ENCODE measurements at regions not wholly inside any gene's neighbourhood (a gene's known extent, or its start where the extent isn't known, plus 50 kb on each side); places are given as distances from the start of the nearest gene placed in this dataset.
"Not testable (repeated sequence)": the region's sequence is repeated elsewhere in the genome, so short reads cannot be mapped to it uniquely, and the experiment has no call there.

DNA sequence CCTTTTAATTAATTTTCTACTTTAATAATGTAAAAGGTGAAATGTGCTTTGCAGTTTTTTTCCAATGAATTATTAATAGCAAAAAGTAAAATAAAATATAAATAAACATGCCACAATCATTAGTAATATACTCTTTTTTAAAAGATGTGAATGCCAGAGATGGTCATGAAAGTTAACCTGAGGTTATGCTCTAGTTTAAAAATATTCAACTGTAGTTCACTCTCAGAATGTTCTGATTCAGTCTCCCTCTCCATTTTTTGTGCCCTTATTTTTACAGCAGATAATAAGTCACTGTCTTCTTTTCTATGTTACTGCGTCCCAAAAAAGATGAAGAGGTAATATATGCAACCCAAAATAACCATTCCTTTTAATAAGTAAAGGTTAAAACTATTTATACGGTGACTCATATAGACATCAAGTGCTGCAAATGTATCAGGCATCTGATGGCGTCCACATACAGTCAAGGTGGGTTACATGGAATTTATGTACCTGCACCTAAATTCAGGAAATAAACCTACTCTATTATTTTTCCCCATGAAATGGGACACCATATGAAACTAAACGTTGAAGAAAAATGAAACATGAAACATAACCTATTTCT lies 153.6 kb upstream of the ZNF804A start:
- DNase-seq (ENCODE audit: low read depth): no peak

DNA sequence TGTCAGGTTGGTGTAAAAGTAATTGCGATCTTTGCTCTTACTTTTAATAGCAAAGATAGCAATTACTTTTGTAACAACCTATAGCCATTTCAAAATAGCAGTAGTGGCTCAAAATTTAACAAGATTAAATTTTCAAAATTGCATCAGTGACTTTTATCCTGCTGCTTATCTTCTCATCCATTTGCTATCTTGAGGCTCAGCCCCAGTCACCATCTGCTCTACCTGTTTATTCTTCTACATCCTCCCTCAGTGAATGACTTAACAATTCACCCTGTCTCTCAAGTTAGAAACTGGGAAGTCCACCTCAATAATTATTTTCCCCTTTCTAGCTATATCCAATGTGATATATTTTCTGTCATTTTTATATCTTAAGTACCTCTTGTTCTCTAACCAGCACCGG lies 148.6 kb upstream of the ZNF804A start:
- DNase-seq (ENCODE audit: low read depth): no peak

DNA sequence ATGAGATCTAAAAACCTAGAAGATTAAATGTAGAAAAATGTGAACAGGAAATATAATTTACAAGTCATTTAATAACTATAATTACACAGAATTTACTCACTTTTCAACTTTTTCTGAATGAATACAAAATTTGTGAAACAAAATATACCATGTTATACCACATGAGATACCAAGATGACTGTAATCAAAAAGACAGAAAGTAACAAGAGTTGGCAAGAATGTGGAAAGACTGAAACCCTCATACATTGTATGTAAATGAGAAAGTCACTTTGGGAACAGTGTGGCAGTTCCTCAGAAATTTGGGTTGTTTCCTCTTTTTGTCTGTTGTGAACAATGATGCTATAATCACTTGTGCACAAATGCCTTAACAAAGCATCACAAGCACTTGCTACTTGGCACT lies 145.4 kb upstream of the ZNF804A start:
- no peak for DNase-seq (ENCODE audit: low read depth)

DNA sequence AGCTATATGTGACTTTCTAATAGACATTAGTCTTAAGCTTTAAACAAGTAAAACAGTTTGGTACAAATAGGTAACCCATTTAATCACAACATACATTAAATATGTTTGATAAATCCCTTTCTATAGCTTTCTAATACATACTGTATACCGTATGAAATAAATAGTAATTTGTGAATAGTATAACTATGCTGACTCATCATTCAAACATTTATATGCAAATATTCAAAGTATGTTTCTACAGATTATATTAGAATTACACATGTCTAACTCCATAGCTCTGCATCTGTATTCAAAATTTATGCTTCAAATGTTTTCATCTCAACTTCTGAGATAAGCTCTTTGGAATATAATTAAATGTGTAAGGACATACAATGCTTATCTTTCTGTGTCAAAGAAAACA lies 142.7 kb upstream of the ZNF804A start:
- no peak for DNase-seq (ENCODE audit: low read depth)

DNA sequence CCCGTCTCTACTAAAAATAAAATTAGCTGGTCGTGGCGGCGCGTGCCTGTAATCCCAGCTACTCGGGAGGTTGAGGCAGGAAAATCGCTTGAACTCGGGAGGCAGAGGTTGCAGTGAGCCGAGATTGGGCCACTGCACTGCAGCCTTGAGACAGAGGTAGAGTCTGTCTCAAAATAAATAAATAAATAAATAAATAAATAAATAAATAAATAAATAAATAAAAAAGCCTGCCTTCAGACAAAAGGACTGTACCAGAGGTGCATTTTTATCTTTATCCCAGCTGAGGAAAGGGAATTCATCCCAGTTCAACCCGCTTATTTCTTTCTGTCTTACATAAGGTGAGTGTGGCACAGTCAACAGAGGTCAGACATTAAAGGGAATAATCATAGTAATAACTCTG lies 141.6 kb upstream of the ZNF804A start:
- not testable (repeated sequence) for DNase-seq (ENCODE audit: low read depth)

DNA sequence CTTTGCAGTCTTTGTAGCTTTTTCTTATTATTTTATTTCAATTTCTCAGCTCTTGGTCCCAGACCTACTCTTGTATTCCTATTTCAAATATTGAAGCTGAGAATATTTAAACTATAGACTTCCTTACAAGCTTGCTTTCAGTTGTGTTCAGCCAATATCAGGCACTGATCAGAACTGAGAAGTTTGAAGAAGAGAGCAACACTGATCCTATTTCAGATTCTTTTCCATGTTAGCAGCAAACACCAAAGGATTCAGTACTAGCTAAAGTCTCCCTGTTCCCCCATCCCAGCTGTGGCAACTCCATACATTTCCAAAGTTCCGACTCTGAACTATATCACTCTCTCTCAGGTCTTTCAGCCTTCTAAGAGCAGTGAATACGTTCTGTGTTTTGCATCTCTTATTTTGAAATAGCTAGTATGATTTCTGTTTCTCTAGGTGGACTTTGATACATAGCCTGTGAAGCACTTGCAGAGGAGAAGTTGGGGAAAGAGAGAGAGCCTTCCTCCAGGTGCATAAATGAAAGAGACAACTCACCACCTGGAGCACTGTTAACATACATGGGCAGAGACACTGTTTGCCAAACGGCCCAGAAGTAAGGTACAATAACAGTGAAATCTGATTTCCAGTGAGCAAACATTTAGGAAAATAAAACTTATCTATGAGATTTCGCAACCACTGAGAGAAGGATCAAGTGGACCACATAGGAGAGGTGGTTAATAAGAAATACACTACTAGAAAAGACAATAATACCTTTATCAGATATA lies 135.0 kb upstream of the ZNF804A start:
- no peak for DNase-seq (ENCODE audit: low read depth)

DNA sequence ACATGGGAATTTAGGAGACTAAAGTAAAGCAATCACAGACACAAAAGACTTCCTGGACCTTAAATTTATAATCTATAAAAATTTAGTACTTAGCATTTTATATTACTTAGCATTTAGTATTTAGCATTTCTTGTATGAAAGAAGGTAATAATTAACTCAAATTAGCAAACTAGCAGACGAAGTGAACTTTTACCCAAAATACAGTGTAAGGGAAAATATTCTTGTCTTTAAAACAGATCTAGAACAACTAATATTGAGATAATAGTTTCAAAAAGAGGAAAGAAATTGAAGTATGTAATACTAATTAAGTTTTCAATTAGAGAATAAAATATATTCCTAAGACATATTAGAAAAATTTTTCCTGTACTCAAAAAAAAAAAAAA lies 134.5 kb upstream of the ZNF804A start:
- DNase-seq (ENCODE audit: low read depth): no peak

DNA sequence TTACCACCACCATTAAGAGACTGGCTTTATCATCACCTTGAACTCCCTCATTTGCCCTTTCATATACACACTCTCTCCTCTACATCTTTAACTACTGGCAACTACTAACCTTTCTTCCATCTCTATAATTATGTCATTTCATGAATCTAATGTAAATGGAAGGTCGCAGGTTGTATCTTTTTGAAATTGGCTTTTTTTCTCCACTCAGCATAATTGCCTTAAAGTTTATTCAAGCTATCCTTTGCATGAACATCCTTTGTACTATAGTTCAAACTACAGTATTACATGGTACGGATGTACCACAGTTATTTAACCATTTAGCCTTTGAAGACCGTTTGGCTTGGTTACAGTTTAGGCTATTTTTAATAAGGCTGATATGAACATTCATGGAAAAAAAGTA lies 129.5 kb upstream of the ZNF804A start:
- no peak for DNase-seq (ENCODE audit: low read depth)

DNA sequence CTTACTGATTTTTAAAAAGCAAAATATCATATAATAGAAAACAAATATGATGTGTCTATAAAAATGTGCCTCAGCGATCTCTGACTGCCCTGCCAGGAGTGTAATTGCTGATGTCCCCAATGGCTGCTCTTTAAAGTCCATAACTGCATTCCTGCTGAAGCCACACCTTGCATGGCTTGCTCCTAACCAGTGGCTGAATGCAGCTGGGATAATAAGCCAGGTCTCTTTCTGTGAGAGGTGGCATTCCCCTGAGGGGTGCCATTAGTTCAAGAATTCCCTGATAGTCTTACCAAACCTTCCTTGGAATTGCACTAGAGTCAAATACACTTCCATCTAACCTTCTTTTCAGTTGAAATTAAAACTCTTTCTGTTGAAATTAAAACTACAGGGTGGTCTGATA lies 125.8 kb upstream of the ZNF804A start:
- DNase-seq (ENCODE audit: low read depth): no peak

DNA sequence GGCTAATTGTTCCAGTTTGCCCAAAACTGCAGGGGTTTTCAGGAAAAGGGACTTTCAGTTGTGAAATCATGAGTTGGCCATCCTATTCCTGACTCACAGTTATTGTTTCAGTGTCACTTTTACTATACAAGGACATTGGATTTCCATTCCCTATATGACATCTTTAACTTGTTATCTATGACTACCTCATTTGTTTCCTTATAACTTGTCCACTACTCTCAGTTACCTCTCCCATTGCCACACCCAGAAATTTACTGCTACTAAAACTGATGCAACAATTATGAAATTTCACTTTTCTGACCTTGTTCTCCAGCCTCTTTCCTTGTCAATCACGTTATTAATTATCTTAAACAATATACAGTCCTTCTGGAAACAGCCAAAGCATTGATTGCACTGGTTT lies 116.5 kb upstream of the ZNF804A start:
- no peak for DNase-seq (ENCODE audit: low read depth)

DNA sequence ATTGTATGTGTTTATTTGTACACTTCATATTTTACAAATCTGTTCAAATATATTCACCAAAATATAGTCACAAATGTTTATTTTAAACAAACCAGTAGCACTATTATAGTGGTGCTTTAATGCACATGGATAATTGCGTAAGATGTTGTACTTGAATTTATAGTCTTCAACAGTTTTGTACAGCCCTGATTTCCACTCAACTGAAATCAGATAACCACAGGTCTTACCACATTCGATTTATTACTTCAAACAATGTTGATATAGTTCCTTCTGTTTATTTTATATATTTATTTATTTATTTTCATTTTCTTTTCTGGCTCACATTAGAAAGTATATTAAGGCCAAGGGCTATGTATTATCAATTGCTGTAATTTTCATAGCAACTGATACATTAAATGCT lies 99.4 kb upstream of the ZNF804A start:
- DNase-seq (ENCODE audit: low read depth): no peak

DNA sequence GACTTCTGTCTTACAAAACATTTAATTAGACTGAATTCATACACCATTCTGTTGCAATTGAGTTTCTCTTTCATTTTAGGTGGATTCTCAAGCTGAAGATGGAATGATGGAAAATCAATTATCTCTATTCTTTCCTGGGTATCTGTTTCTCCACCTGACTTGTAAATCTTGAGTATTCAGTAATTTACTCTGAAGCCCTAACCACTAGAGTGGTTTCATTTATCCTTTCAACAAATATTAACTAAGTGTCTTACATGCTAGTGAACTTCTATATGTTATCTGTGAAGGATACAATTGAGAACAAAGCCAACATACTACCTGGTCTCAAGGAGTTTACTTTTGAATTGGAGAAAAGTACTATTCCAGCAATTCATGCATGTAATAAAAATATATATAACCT lies 94.1 kb upstream of the ZNF804A start:
- DNase-seq (ENCODE audit: low read depth): no peak

DNA sequence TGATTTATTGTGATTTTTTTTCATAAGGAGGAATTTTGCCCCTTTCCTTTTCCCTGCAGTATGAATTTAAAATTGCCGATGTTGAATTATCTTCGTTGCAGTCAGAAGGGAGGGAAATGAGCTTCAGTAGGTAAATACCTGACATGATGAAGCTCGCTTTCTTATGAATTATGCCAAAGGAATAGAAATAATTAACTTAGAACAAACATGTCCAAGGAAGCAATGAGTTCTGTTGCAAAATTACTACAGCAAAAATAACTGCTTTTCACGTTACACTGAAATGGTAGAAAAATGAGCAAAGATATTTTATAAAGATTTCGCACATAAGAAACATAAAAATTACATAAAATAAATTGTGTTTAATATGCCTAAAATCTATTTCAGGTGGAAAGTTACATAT lies 91.1 kb upstream of the ZNF804A start:
- DNase-seq (ENCODE audit: low read depth): no peak

DNA sequence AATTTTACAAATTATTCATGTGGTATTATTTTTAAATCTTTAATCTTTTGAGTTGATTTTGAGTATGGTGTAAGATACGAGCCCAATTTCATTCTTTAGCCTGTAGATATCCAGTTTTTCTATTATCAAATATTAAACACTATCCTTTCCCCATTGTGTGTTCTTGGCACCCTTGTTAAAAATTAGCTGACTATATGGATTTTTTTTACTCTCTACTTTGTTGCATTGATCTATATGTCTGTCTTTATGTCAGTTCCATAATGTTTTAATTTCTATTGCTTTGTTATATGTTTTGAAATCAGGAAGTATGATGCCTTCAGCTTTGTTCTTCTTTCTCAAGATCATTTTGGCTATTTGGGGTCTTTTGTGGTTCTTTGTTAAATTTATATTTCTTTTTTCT lies 80.9 kb upstream of the ZNF804A start:
- no peak for DNase-seq (ENCODE audit: low read depth)

DNA sequence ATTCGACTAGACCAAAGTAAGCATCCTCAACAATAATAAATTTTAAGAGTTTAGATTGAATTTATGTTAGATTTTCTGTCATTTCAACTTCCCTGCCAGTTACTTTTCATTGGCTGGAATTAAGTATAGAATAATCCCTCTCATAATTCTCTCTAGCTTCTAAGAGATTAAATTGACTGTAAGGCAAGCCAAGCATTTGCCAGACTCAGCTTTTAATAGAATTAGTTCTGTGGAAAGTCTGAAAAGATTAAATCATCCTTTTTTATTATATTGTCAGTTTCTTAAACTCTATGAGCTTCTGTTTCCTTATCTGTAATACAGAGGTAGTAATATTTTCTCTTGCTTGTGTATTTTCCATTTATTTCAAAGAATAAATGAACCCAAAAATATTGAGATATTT lies 77.9 kb upstream of the ZNF804A start:
- DNase-seq (ENCODE audit: low read depth): no peak

DNA sequence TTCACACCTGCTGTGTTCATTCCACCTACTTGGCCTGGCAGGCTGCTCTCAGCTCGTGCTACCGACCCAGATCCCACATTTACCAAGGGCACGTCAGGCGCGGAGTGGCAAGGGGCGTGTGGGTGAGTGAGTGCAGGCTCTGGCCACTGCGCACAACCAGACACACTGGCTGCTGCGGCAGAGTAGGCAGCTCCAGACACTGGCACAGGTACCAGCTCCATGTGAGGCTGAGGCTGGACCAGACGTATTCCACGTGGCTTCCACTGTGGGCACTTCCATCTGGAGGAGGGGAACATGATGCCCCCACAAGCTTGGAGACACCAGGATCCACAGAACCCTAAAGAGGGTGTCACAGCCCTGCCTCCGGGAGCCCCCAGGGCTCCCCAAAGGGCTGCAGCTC lies 74.6 kb upstream of the ZNF804A start:
- DNase-seq (ENCODE audit: low read depth): no peak

DNA sequence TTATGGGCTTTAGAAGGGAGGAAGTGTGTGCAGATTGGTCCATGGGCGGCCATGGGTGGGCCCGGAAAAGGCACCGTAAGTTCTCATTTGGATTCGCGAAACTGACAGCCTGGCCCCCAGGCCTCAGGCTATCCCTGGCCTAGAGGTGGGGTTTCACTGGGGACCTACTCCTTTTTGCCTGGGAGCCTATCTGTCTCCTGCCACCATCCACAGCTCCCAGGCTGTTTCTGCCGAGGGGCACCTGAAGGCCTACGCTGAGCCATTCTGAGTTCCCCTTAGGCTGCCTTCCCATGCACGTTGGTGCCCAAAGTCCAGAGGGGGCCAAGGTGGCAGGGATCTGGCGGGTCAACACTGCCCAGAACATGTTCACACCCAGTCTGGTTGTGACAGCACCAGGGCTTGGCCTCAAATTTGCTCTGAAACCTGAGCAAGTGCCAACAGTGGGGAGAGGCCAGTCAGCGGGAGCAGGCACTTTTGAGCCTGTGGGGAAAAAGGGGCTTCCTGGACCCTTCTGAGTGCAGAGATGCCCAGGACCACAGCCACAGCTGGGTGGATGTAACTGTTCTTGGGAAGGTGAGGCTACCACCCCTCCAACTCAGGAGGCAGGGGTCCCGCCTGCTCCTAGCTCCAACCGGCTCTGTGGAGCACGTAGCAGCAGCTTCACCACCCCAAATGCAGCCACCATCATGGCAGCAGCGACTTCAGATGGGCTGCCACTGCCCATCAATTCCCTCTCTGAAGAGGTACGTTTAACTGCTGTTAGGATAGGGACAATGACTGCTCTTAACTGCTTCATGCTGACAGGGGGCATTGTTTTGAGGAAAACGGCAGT lies 73.6 kb upstream of the ZNF804A start:
- no peak for DNase-seq (ENCODE audit: low read depth)

DNA sequence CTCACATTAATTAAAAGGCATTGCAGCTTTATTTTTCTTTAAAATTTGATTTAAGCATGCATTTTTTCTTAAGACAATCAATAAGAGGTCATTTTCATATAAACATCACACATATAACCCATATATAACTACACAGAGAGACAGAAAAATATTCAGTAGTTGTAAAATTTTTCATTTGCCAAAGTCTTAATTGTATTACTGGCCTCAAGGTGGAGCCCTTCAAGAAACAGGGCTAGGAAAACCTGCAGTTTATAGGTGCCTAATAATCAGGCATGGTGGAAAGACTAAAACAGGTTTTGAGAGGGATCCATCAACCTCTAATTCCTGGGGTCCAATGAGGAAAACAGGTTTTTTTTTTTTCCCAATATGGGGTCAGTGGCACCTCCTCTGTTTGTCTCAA lies 71.3 kb upstream of the ZNF804A start:
- DNase-seq (ENCODE audit: low read depth): no peak

DNA sequence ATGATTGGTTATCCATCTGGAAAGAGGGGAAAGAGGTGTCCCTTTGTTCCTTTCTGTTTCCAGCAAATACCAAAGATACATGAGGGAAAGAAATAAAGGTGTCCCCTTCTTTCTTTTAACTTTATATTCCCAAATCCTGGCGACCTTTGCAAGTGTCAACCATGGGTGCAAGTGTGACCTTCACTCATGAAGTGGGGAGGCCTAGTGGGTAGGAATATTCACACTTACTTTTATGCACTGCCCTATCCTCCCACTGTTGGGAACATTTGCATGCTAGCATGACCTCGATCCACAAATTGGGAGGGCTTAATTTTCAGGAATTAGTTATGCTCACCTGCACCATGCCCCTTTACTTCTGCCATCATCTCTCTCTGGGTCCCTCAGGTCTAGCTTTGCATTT lies 70.2 kb upstream of the ZNF804A start:
- DNase-seq (ENCODE audit: low read depth): no peak

DNA sequence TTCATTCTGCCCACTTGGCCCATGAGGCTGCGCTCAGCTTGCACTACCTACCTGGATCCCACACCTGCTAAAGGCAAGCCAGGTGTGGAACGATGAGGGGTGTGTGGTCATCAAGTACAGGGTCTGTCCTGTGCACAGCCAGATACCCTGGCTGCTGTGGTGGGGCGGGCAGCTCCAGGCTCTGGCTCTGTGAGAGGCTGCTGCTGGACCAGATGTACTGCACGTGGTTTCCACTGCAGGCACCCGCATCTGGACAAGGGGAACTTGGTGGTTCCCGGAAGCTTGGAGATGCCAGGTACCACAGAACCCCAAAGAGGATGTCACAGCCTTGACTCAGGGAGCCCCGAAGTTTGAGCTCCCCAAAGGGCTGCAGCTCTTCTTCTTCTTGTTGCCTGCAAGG lies 68.1 kb upstream of the ZNF804A start:
- DNase-seq (ENCODE audit: low read depth): no peak

DNA sequence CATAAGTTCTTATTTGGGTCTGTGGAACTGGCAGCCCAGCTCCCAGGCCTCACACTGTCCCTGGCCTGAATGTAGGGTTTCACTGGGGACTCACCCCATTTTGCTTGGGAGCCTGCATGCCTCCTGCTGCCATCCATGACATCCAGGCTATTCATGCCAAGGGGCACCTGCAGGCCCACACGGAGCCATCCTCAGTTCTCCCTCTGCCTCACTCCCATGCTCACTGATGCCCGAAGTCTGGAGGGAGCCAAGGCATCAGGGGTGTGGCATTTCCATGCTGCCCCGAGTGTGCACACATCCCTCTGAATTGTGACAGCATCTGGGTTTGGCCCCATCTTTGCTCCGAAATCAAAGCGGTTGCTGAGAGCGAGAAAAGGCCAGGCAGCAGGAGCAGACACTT lies 67.4 kb upstream of the ZNF804A start:
- no peak for DNase-seq (ENCODE audit: low read depth)

DNA sequence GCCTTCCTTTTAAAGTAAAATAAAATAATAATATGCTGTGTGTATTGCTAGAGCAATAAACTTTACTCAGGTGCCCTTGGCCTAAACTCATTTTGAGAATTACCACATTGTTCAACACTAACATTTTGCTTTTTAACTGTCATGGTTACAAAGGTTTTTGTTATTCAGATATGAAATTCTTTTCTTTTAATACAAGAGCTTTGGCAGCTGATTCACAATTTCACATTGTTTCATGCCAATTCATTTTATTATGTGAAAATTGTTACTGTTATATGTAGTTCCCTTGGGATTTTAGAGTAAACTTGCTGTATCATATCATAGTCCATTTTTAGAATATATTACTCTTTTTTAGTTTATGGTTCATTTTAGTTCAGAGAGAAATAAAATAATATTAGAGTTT lies 65.8 kb upstream of the ZNF804A start:
- peak; percentile 11 for DNase-seq (ENCODE audit: low read depth)

DNA sequence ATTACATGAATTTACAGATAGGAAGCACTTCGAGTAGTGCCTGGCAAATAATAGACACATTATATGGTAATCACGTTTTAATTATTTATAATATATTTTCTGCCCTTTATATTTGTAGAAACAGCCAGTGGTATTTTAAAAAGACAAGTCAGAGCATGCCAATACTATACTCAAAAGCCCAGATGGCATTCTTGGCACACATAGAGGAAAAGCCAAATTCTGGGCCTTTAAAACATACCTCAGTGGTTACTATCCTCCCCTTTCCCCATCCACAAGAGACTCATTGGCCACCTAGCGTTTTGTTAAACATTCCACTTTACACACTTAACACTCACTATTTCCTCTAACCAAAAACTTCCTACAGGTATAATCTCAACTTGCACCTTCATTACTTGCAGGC lies 63.3 kb upstream of the ZNF804A start:
- no peak for DNase-seq (ENCODE audit: low read depth)

Measured in stromal cell of bone marrow (primary cell).